ENCODE measurements at regions not wholly inside any gene's neighbourhood (a gene's known extent, or its start where the extent isn't known, plus 50 kb on each side); places are given as distances from the start of the nearest gene placed in this dataset.
"Not testable (repeated sequence)": the region's sequence is repeated elsewhere in the genome, so short reads cannot be mapped to it uniquely, and the experiment has no call there.

- DNase-seq (ENCODE audit: low read depth in 1 of 2, low spot score in 1 of 2): no peak
These were observed 105.2 kb downstream of the OR2B2 start for GRCh38 chr6:27806981-27807440.

GRCh38 chr6:27805347-27805746, 106.8 kb downstream of the OR2B2 start:
- DNase-seq (ENCODE audit: low read depth in 1 of 2, low spot score in 1 of 2): no peak

GRCh38 chr6:27804851-27805250, 107.3 kb downstream of the OR2B2 start:
- no peak for DNase-seq (ENCODE audit: low read depth in 1 of 2, low spot score in 1 of 2)

GRCh38 chr6:27800731-27801373, 111.3 kb downstream of the OR2B2 start:
- DNase-seq (ENCODE audit: low read depth in 1 of 2, low spot score in 1 of 2): no peak

- no peak for DNase-seq (ENCODE audit: low read depth in 1 of 2, low spot score in 1 of 2)
These were observed 114.2 kb downstream of the OR2B2 start for GRCh38 chr6:27797960-27798359.

- not testable (repeated sequence) for DNase-seq (ENCODE audit: low read depth in 1 of 2, low spot score in 1 of 2)
These were observed 115.3 kb downstream of the OR2B2 start for GRCh38 chr6:27796736-27797481.

- DNase-seq (ENCODE audit: low read depth in 1 of 2, low spot score in 1 of 2): no peak
These were observed 116.3 kb downstream of the OR2B2 start for GRCh38 chr6:27795697-27796494.

GRCh38 chr6:27791182-27791943, 120.8 kb downstream of the OR2B2 start:
- no peak for DNase-seq (ENCODE audit: low read depth in 1 of 2, low spot score in 1 of 2)

GRCh38 chr6:27788376-27788775, 123.8 kb downstream of the OR2B2 start:
- DNase-seq (ENCODE audit: low read depth in 1 of 2, low spot score in 1 of 2): not testable (repeated sequence)

- no peak for DNase-seq (ENCODE audit: low read depth in 1 of 2, low spot score in 1 of 2)
These were observed 126.1 kb downstream of the OR2B2 start for GRCh38 chr6:27786048-27786447.

GRCh38 chr6:27785294-27785693, 126.9 kb downstream of the OR2B2 start:
- no peak for DNase-seq (ENCODE audit: low read depth in 1 of 2, low spot score in 1 of 2)

GRCh38 chr6:27782748-27783147, 129.4 kb downstream of the OR2B2 start:
- no peak for DNase-seq (ENCODE audit: low read depth in 1 of 2, low spot score in 1 of 2)

GRCh38 chr6:27778625-27779417, 133.4 kb downstream of the OR2B2 start:
- DNase-seq (ENCODE audit: low read depth in 1 of 2, low spot score in 1 of 2): no peak

GRCh38 chr6:27777614-27778355, 134.4 kb downstream of the OR2B2 start:
- DNase-seq (ENCODE audit: low read depth in 1 of 2, low spot score in 1 of 2): no peak

GRCh38 chr6:27777126-27777525, 135.1 kb downstream of the OR2B2 start:
- DNase-seq (ENCODE audit: low read depth in 1 of 2, low spot score in 1 of 2): no peak

- DNase-seq (ENCODE audit: low read depth in 1 of 2, low spot score in 1 of 2): no peak
These were observed 135.7 kb downstream of the OR2B2 start for GRCh38 chr6:27776504-27776903.

- DNase-seq (ENCODE audit: low read depth in 1 of 2, low spot score in 1 of 2): no peak
These were observed 136.4 kb downstream of the OR2B2 start for GRCh38 chr6:27775796-27776184.

GRCh38 chr6:27775138-27775795, 136.9 kb downstream of the OR2B2 start:
- DNase-seq (ENCODE audit: low read depth in 1 of 2, low spot score in 1 of 2): not testable (repeated sequence)

- DNase-seq (ENCODE audit: low read depth in 1 of 2, low spot score in 1 of 2): not testable (repeated sequence)
These were observed 138.0 kb downstream of the OR2B2 start for GRCh38 chr6:27774264-27774600.
